ENCODE measurements at regions not wholly inside any gene's neighbourhood (a gene's known extent, or its start where the extent isn't known, plus 50 kb on each side); places are given as distances from the start of the nearest gene placed in this dataset.

DNA sequence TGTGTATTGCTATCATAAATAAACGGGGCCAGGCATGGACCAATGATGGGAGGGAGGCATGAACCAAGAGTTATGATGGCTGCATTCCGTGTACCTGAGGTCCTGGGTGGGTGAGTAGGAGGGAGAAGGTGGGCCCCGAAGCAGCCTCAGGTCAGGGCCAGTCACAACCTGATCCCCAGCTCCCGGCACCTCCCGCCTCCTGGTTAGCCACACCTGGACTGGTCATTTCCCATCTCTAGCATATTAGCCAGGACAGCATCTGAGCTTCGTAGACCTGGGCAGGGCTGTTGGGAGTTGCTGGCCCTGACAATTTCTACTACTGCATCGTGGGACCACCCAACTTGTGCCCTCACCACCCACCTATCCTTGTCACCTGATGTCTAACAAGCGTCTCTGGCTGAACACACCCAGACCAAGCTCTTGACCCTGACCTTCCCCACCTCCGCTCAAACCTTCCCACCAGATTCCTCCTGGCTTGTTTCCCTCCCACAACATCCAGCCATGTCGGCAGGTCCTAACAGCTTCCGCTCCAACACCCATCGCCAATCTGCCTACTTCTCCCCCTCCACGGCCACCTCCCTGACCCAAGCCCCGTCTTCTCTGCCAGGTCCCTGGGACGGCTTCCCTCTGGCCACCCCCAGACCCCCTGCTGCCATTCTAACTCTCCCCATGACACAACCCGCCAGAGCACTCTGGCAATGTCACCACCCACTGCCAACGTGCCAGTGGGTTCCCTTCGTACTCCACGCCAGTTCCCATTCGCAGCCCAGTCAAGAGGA, 133.8 kb upstream of the IQSEC1 start:
- ChIA-PET CTCF (ENCODE audit: unreplicated experiment) (no interaction called here), POLR2A (no interaction called here)
- Histone ChIP-seq H3K4me2 (ENCODE audit: low read length) (no peak overlapping the region), H4K20me1 (ENCODE audit: insufficient read depth, low read length) (no peaks in the 10 kb centered on the region; the same call in 1 of the 2 replicates), H2AFZ (ENCODE audit: low read length) (no peak overlapping the region), H3K27ac (ENCODE audit: low read depth, low read length, poor library complexity, severe bottlenecking) (no peak overlapping the region), H3K4me3 (ENCODE audit: low read depth, low read length, poor library complexity, severe bottlenecking) (no peak overlapping the region), H3K9me2 (ENCODE audit: insufficient read depth, low read length) (no peaks in the 10 kb centered on the region), H3K79me2 (ENCODE audit: insufficient read depth, low read depth, low read length) (no peaks in the 10 kb centered on the region), H3K4me1 (ENCODE audit: insufficient read depth, low read length, poor library complexity, severe bottlenecking) (no peaks in the 10 kb centered on the region), H3K9me3 (ENCODE audit: low read length) (no peaks in the 10 kb centered on the region), H3K36me3 (ENCODE audit: insufficient read depth, low read length) (no peaks in the 10 kb centered on the region)
- intact Hi-C loops (cut with micrococcal nuclease; ENCODE audit: unreplicated experiment) = no loop called here
- TF ChIP-seq, protein P1, sequence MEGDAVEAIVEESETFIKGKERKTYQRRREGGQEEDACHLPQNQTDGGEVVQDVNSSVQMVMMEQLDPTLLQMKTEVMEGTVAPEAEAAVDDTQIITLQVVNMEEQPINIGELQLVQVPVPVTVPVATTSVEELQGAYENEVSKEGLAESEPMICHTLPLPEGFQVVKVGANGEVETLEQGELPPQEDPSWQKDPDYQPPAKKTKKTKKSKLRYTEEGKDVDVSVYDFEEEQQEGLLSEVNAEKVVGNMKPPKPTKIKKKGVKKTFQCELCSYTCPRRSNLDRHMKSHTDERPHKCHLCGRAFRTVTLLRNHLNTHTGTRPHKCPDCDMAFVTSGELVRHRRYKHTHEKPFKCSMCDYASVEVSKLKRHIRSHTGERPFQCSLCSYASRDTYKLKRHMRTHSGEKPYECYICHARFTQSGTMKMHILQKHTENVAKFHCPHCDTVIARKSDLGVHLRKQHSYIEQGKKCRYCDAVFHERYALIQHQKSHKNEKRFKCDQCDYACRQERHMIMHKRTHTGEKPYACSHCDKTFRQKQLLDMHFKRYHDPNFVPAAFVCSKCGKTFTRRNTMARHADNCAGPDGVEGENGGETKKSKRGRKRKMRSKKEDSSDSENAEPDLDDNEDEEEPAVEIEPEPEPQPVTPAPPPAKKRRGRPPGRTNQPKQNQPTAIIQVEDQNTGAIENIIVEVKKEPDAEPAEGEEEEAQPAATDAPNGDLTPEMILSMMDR (conservative IDR thresholded peaks at IDR 0.05; ENCODE audit: low read length) = no peak
- TF ChIP-seq EZH2phosphoT487 (IDR thresholded peaks at IDR 0.05; ENCODE audit: borderline replicate concordance, low read depth, low read length) = no peak
- no TSS peak for BruUV-seq (replicated peaks)
- no peak for DNase-seq (ENCODE audit: low spot score)

DNA sequence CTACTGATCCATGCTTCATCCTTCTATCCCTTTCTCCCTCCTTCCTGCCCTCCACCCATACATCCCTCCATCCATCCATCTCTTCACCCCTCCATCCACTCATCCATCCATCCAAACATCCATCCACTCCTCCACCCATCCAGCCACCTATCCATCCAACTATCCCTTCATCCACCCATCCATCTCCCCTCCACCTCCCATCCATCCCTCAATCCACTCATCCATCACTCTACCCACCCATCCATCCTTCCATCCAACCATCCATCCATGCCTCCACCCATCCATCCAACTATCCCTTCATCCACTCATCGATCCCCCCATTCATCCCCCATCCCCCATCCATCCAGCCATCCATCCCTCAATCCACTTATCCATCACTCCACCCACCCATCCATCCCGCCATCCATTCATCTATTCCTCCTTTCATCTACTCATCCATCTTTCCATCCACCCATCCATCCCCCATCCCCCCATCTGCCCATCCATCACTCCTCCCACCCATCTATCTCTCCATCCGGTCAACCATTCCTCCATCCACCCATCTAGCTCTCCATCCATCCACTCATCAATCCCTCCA, 132.4 kb upstream of the IQSEC1 start:
- no peak for DNase-seq (ENCODE audit: low spot score)
- no peaks in the 10 kb centered on the region for H3K79me2 ChIP-seq (ENCODE audit: insufficient read depth, low read depth, low read length)
- intact Hi-C loops (cut with micrococcal nuclease; ENCODE audit: unreplicated experiment) = no loop called here
- no peak overlapping the region for H3K27ac ChIP-seq (ENCODE audit: low read depth, low read length, poor library complexity, severe bottlenecking)
- no peak overlapping the region for H3K4me3 ChIP-seq (ENCODE audit: low read depth, low read length, poor library complexity, severe bottlenecking)
- H3K36me3 ChIP-seq (ENCODE audit: insufficient read depth, low read length) = no peaks in the 10 kb centered on the region
- H3K9me2 ChIP-seq (ENCODE audit: insufficient read depth, low read length) = no peaks in the 10 kb centered on the region
- ChIA-PET POLR2A (no interaction called here), CTCF (ENCODE audit: unreplicated experiment) (no interaction called here)
- no peaks in the 10 kb centered on the region for H3K9me3 ChIP-seq (ENCODE audit: low read length)
- H4K20me1 ChIP-seq (ENCODE audit: insufficient read depth, low read length) = no peaks in the 10 kb centered on the region; the same call in 1 of the 2 replicates
- no TSS peak for BruUV-seq (replicated peaks)
- H2AFZ ChIP-seq (ENCODE audit: low read length) = no peak overlapping the region
- no peaks in the 10 kb centered on the region for H3K4me1 ChIP-seq (ENCODE audit: insufficient read depth, low read length, poor library complexity, severe bottlenecking)
- H3K4me2 ChIP-seq (ENCODE audit: low read length) = no peak overlapping the region
- TF ChIP-seq EZH2phosphoT487 (IDR thresholded peaks at IDR 0.05; ENCODE audit: borderline replicate concordance, low read depth, low read length) = no peak
- TF ChIP-seq, protein P1 (conservative IDR thresholded peaks at IDR 0.05; ENCODE audit: low read length) = no peak

DNA sequence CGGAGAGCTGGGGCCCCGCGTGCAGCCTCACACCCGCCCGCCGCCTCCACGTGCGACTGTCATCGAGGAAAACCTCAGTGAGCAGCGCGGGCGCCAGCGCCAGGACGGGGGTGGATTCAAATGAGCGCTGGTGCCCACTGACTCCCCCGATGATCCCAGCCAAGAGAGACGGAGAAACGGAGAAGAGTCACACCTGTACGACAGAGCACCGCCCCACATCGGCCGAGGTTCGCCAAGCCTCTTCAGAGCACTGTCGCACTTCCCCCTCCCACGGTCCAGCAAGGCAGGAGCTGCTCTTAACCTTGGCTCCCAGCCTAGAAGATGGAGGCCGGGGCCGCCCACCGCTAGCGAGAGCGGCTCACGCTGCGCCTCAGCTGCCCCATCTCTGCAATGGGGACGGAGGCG, 130.9 kb upstream of the IQSEC1 start:
- intact Hi-C loops (cut with micrococcal nuclease; ENCODE audit: unreplicated experiment) = no loop called here
- Histone ChIP-seq H3K9me3 (ENCODE audit: low read length) (no peaks in the 10 kb centered on the region), H3K27ac (ENCODE audit: low read depth, low read length, poor library complexity, severe bottlenecking) (no peak overlapping the region), H3K4me3 (ENCODE audit: low read depth, low read length, poor library complexity, severe bottlenecking) (no peak overlapping the region), H2AFZ (ENCODE audit: low read length) (no peak overlapping the region), H3K36me3 (ENCODE audit: insufficient read depth, low read length) (no peaks in the 10 kb centered on the region), H3K4me1 (ENCODE audit: insufficient read depth, low read length, poor library complexity, severe bottlenecking) (no peaks in the 10 kb centered on the region), H3K4me2 (ENCODE audit: low read length) (no peak overlapping the region), H3K79me2 (ENCODE audit: insufficient read depth, low read depth, low read length) (no peaks in the 10 kb centered on the region), H4K20me1 (ENCODE audit: insufficient read depth, low read length) (no peaks in the 10 kb centered on the region; the same call in 1 of the 2 replicates), H3K9me2 (ENCODE audit: insufficient read depth, low read length) (no peaks in the 10 kb centered on the region)
- no peak for DNase-seq (ENCODE audit: low spot score)
- POLR2A ChIA-PET = no interaction called here
- no peak for TF ChIP-seq EZH2phosphoT487 (IDR thresholded peaks at IDR 0.05; ENCODE audit: borderline replicate concordance, low read depth, low read length)
- TF ChIP-seq, protein P1 (conservative IDR thresholded peaks at IDR 0.05; ENCODE audit: low read length) = no peak
- CTCF ChIA-PET (ENCODE audit: unreplicated experiment) = no interaction called here
- no TSS peak for BruUV-seq (replicated peaks)

Measured in OCI-LY7 (cell line).